Tibial nerve (tissue), 4 donors: ENCODE measurements at regions not wholly inside any gene's neighbourhood (a gene's known extent, or its start where the extent isn't known, plus 50 kb on each side); places are given as distances from the start of the nearest gene placed in this dataset.
A peak's percentile ranks its signal among the peaks of the same experiment; 100 is the strongest.

Experiments used
- DNase-seq, 2 donors: peaks; one replicate each; pipeline ENCODE4 v3.0.0-alpha.2; 2019; ENCODE audit warnings: low spot score in 2 of 2
- H3K27ac ChIP-seq, 4 donors: fragments of 200-600 bp; sonication (generic) in 3 of 4; one replicate each; pipeline ENCODE4 v1.5.1; 2017 to 2019; ENCODE audit warnings: mild to moderate bottlenecking in 1 of 4
- H3K27me3 ChIP-seq, 2 donors: fragments of 200-600 bp; sonication (generic) in 1 of 2; one replicate each; pipeline versions ENCODE4 v1.5.1 to v1.6.0; 2017 to 2019
- H3K36me3 ChIP-seq, 3 donors: fragments of 200-600 bp; sonication (generic); one replicate each; pipeline ENCODE4 v1.5.1; 2018 to 2019
- H3K4me1 ChIP-seq, 4 donors: fragments of 200-600 bp; sonication (generic) in 3 of 4; one replicate each; pipeline ENCODE4 v1.5.1; 2017 to 2019
- H3K4me3 ChIP-seq, 4 donors: fragments of 200-600 bp; sonication (generic) in 3 of 4; one replicate each; pipeline ENCODE4 v1.5.1; 2017 to 2019; ENCODE audit warnings: mild to moderate bottlenecking in 1 of 4, moderate library complexity in 1 of 4
- H3K9me3 ChIP-seq, 4 donors: fragments of 200-600 bp; sonication (generic) in 3 of 4; one replicate each; pipeline ENCODE4 v1.5.1; 2017 to 2019
- EP300 ChIP-seq, 2 donors: sonication (generic); formaldehyde crosslinking; IDR thresholded peaks; one replicate each; pipeline ENCODE4 v1.6.1; 2017; ENCODE audit warnings: antibody characterized with exemption in 2 of 2, mild to moderate bottlenecking in 1 of 2
- POLR2A ChIP-seq, 2 donors: fragments of 450-650 bp; IDR thresholded peaks; one replicate each; pipeline ENCODE4 v1.6.1; 2017; ENCODE audit warnings: antibody characterized with exemption in 2 of 2, mild to moderate bottlenecking in 2 of 2, moderate library complexity in 2 of 2
- WGBS, 2 donors: methylation state at CpG; one replicate each; pipeline ENCODE4 v1.1.5; 2018; 5-methylcytosine and 5-hydroxymethylcytosine counted together
- TF ChIP-seq, protein P1 (sequence below), 5 experiments: fragments of 200-600 bp in 3 of 5; fragments of 450-650 bp in 2 of 5; sonication (generic) in 3 of 5; IDR thresholded peaks; one replicate each; pipeline ENCODE4 v1.5.1; 2016 to 2019; ENCODE audit warnings: antibody characterized with exemption in 5 of 5, mild to moderate bottlenecking in 3 of 5, moderate library complexity in 2 of 5

DNA sequence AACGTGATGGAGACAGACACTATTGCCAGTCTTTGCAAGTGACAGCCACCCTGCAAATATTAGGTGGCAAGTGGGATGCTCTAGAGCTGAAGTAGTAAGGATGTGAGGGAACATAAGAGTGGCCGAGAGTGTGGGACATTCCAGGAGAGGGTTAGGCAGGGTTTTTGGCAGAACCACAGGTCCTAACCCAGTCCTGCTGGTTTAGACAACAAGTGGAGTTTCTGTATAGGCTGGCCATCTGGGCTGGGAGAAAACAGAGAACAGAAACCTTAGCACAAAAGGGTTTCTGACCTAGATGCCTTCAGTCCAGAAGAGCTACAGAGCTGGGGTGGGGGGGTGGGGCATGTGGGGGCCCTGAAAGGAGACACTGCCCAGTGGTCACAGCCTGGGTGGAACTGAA lies 107.4 kb downstream of the TMEM174 start:
- peaks cover 0 to 61% (median 26%) of the 10 kb centered on the region in 4 donors for H3K4me1 ChIP-seq
- H3K27ac ChIP-seq, result peak overlapping the region; percentile 49 to 91 (median 70)
- 14 to 28% methylated on average over 2 of the region's 2 CpGs for WGBS, 2 donors
- H3K9me3 ChIP-seq, result no peaks in the 10 kb centered on the region
- no peak for DNase-seq
- no peaks in the 10 kb centered on the region for H3K27me3 ChIP-seq
- TF ChIP-seq EP300 (IDR thresholded peaks at IDR 0.05) (peak in 1 of 2 donors; percentile 53), POLR2A (IDR thresholded peaks at IDR 0.05) (no peak)
- TF ChIP-seq, protein P1, sequence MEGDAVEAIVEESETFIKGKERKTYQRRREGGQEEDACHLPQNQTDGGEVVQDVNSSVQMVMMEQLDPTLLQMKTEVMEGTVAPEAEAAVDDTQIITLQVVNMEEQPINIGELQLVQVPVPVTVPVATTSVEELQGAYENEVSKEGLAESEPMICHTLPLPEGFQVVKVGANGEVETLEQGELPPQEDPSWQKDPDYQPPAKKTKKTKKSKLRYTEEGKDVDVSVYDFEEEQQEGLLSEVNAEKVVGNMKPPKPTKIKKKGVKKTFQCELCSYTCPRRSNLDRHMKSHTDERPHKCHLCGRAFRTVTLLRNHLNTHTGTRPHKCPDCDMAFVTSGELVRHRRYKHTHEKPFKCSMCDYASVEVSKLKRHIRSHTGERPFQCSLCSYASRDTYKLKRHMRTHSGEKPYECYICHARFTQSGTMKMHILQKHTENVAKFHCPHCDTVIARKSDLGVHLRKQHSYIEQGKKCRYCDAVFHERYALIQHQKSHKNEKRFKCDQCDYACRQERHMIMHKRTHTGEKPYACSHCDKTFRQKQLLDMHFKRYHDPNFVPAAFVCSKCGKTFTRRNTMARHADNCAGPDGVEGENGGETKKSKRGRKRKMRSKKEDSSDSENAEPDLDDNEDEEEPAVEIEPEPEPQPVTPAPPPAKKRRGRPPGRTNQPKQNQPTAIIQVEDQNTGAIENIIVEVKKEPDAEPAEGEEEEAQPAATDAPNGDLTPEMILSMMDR (IDR thresholded peaks at IDR 0.05), result no peak
- H3K36me3 ChIP-seq, result no peaks in the 10 kb centered on the region
- H3K4me3 ChIP-seq, result no peak overlapping the region

DNA sequence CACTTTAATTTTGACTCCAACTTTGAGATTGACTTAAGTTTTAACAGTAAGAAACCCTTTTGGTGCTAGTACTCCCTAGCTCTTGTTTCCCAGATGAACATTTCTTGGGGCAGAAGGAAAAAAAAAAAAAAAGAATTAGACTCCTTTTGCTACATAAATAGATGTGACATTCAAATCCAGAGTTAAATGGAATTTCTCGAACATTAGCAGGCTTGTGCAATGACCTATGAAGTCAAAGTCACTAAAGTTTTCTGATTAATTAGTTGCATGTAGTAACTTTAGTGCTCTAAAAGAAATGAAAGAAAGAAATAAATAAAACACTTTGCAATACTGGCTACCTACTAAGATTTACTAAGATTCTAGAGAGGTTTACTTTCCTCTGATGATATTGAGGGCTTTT lies 106.8 kb downstream of the TMEM174 start:
- no peaks in the 10 kb centered on the region for H3K9me3 ChIP-seq
- 18 to 19% methylated on average over 1 of the region's 1 CpG for WGBS, 2 donors
- TF ChIP-seq EP300 (IDR thresholded peaks at IDR 0.05), result no peak
- no peak for TF ChIP-seq POLR2A (IDR thresholded peaks at IDR 0.05)
- TF ChIP-seq, protein P1 (IDR thresholded peaks at IDR 0.05), result no peak
- H3K4me3 ChIP-seq, result no peak overlapping the region
- H3K27me3 ChIP-seq, result no peaks in the 10 kb centered on the region
- peak overlapping the region; percentile 49 to 91 (median 66) for H3K27ac ChIP-seq
- H3K4me1 ChIP-seq, result peaks cover 0 to 67% (median 29%) of the 10 kb centered on the region in 4 donors
- no peaks in the 10 kb centered on the region for H3K36me3 ChIP-seq
- DNase-seq, result no peak

DNA sequence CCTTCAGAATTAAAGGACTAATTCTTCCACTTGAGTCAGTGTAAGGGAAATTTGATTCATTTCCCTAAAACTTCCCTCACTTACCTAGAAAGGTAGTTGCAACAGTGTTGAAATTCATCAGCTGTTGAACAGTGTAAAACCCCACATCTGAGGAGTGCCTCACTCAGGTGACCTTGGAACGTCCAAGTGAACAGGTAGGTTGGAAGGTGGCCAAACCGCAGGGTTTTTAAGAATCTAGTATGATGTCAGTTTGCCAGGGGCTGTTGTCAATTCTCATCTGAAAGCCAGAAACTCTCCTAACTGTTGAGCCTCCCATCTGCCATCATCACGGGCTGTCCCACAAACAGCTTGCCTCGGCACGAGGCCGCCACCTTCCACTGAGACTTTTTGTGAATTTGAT lies 105.7 kb downstream of the TMEM174 start:
- H3K27ac ChIP-seq, result peak overlapping the region in 2 of 4 donors; percentile 81 to 91
- DNase-seq, result no peak
- no peaks in the 10 kb centered on the region for H3K9me3 ChIP-seq
- 90 to 93% methylated on average over 6 of the region's 6 CpGs for whole genome bisulfite sequencing, 2 donors
- H3K4me1 ChIP-seq, result peaks cover 0 to 78% (median 32%) of the 10 kb centered on the region in 4 donors
- H3K27me3 ChIP-seq, result no peaks in the 10 kb centered on the region
- H3K4me3 ChIP-seq, result no peak overlapping the region
- no peaks in the 10 kb centered on the region for H3K36me3 ChIP-seq
- TF ChIP-seq EP300 (IDR thresholded peaks at IDR 0.05), result no peak
- TF ChIP-seq, protein P1 (IDR thresholded peaks at IDR 0.05), result no peak
- TF ChIP-seq POLR2A (IDR thresholded peaks at IDR 0.05), result no peak

- Histone ChIP-seq H3K36me3 (no peaks in the 10 kb centered on the region), H3K27me3 (no peaks in the 10 kb centered on the region), H3K4me3 (peak overlapping the region in 1 of 4 donors; percentile 17), H3K27ac (peak overlapping the region in 3 of 4 donors; percentile 4 to 83 (median 79)), H3K4me1 (peaks cover 0 to 54% (median 18%) of the 10 kb centered on the region in 4 donors), H3K9me3 (no peaks in the 10 kb centered on the region)
- DNase-seq, result peak; percentile 58 to 62
- 37 to 42% methylated on average over 15 of the region's 15 CpGs for WGBS, 2 donors
- TF ChIP-seq, protein P1 (IDR thresholded peaks at IDR 0.05), result no peak
- TF ChIP-seq EP300 (IDR thresholded peaks at IDR 0.05) (peak in 1 of 2 donors; percentile 42), POLR2A (IDR thresholded peaks at IDR 0.05) (no peak)
Observed at GRCh38 chr5:73274881-73275663, 102.1 kb downstream of the TMEM174 start.

DNA sequence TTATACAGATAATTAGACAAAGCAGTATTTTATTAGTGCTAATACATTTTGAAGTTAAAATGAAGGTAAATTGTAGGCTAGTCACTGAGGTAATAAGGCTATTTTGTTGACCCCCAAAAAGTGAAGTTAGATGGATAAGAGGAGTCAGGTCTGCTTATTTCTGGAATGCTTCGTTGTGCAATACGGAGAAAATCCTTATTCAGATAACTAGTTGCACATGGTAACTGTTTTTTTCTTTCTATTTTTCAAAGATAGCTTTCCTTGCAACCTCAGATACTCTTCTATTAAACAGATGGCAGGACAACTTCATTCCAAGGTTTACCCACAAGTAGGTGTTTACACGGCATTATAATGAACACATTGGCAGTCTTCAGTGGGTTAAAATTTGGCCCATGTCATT lies 101.1 kb downstream of the TMEM174 start:
- DNase-seq, result no peak
- peak overlapping the region in 2 of 4 donors; percentile 79 to 83 for H3K27ac ChIP-seq
- H3K27me3 ChIP-seq, result no peaks in the 10 kb centered on the region
- WGBS, 2 donors, result 62 to 68% methylated on average over 3 of the region's 3 CpGs
- H3K4me1 ChIP-seq, result peaks cover 0 to 45% (median 15%) of the 10 kb centered on the region in 4 donors
- no peaks in the 10 kb centered on the region for H3K36me3 ChIP-seq
- H3K4me3 ChIP-seq, result no peak overlapping the region
- TF ChIP-seq, protein P1 (IDR thresholded peaks at IDR 0.05), result no peak
- no peak for TF ChIP-seq EP300 (IDR thresholded peaks at IDR 0.05)
- TF ChIP-seq POLR2A (IDR thresholded peaks at IDR 0.05), result no peak
- no peaks in the 10 kb centered on the region for H3K9me3 ChIP-seq
